ENCODE measurements at regions not wholly inside any gene's neighbourhood (a gene's known extent, or its start where the extent isn't known, plus 50 kb on each side); places are given as distances from the start of the nearest gene placed in this dataset.

GRCh38 chr11:134643115-134644012, 231.3 kb upstream of the B3GAT1 start:
- DNase-seq: no peak

- no peak for DNase-seq
These were observed 230.2 kb upstream of the B3GAT1 start for GRCh38 chr11:134642206-134642605.

DNA sequence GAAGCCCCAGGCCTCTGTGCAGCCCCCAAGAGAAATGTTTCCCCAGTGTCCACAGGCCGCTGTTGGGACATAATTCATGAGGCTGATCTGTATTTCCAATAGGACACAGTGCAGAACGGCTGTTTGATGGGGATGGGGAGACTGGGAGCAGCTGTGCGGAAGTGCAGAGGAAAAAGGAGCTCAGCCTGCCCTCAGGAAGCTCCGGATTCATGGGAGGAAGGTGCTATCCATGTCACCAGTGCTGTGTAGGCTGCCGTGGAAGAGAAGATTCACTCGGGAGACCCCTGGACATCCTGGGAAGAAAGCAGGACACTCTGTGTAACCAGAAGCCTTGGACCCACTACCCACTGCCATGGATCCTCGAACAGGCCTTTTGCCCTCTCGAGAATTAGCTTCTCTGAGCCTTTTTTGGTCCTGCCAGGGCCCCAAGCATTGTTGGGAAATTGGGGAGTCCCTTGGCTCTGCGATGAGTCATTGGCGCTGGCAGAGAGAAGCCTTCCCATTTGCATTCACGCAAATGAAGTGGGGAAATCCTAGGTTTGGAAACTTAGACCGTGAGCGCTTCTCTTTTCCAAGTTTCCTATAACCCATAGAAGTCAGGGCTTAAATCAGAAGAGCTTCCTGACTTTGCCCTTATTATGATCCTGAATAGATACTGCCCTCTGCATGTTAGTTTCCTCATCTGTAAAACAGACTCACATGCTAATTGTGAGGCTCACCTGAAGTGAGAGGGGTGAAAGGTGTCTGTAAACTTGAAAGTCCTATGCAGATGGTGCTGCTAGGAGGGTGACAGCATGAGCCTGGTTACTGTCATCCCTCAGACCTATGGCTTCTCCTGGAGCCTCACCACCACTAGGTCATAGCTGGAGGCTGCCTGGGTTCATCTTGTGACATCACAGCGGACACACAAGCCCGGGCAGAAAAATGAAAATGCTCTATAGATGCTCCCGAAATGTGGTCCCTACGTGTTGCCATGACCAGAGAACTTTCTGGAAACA, 229.2 kb upstream of the B3GAT1 start:
- no peak for DNase-seq

DNA sequence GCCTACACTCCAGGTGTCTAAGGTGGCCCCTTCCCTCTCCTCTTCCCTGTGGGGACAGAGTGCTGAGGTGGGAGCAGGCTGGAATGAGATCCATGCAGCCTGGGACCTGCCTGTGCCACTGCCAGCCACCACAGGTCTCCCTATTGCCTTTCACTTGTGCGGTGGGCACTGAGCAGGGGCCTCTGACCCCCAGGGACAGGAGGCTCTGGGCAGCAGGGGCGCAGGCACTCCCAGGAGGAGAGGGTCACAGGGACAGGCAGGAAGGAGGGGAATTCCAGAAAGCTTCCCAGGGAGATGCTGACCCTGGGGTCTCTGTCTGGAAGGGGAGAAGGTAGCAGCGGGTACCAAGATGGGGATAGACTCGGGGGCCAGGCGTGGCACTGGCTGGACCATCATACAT, 228.5 kb upstream of the B3GAT1 start:
- no peak for DNase-seq

GRCh38 chr11:134639586-134640330, 227.7 kb upstream of the B3GAT1 start:
- DNase-seq: no peak

DNA sequence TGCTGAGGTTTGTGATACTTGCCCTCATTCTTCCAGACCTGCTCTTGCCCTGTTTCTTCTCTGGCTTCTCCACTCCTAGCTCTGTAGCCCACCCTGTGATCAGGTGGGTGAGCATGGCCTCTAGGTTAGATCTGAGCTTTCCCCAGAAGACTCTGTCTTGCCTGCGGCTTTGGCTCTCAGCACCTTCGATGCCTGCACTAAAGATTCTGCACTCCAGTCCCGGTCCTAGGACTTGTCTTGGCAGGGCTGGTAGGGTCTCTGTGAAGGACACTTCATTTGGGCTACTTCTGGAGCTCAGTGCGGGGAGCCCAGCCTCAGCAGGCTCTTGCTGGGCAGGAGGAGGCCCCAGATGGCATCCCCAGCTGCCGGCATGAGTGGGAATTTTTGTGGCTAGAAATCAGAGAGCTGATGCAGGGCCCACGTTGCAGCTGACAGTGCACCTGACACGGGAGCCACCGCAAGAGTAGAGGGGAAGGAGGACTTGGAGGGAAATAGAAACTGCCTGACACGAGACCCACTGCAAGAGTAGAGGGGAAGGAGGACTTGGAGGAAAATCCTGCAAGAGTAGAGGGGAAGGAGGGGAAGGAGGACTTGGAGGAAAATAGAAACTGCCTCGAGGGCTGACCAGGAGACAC, 226.9 kb upstream of the B3GAT1 start:
- DNase-seq: no peak

DNA sequence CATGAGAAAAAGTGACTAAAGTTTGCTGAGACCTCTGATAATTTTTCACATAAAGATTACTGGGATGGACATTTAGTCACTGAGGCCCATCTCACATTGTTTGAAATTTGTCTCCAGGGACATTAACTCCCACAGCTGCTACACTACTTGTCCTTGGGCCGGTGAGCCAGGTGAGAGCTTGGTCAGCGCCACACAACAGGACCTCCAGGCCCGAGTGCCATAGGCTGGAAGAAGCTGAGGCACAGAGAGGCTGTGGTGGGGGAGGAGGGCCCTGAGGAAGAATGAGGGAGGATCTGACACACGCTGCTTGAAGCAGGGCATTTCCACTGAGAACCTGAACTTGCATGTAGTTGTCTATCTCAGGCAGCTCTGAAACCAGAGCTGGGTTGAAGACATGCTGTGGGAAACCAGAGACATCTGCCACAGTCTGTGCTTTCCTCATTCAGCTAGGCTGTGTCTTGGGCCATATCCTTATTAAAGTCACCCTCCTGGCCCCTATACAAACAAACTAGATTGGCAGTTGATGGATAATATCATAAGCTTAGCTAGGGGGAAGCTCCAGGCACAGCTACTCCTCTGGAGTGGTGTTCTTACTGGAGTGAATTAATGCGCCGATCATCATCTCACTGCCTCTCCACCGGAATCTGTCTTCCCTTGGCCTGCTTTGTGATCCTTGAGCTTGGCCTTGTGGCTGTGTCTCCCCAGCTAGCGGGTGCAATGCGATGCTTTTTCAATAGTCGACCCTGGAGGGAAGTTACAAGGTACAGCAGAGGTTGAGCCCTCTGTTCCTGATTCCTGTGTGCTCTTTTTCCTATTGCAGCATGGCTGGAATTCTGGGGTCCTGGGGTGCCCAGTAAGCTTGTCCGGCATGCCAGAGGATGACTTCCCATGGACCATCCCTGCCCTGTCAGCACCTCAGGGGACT, 225.3 kb upstream of the B3GAT1 start:
- no peak for DNase-seq

DNA sequence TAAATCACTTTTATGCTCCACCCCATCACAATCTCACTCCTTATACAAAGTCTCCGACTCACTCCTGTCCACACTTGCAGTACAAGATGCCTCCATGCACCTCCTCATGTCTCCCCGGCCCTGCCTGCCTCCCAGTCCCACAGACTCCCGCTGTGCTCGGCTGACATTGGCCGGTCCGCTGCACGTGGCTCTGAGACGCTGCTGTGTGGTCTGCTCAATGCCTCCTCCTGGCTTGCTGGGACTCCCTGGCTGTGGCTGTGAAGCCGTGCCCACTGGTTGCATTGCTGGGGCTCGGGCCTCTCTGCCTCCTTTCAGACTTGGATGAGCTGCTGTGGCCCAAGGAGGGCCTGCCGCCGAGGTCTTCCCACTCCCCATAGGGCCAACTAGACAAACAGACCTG, 224.0 kb upstream of the B3GAT1 start:
- DNase-seq: no peak

DNA sequence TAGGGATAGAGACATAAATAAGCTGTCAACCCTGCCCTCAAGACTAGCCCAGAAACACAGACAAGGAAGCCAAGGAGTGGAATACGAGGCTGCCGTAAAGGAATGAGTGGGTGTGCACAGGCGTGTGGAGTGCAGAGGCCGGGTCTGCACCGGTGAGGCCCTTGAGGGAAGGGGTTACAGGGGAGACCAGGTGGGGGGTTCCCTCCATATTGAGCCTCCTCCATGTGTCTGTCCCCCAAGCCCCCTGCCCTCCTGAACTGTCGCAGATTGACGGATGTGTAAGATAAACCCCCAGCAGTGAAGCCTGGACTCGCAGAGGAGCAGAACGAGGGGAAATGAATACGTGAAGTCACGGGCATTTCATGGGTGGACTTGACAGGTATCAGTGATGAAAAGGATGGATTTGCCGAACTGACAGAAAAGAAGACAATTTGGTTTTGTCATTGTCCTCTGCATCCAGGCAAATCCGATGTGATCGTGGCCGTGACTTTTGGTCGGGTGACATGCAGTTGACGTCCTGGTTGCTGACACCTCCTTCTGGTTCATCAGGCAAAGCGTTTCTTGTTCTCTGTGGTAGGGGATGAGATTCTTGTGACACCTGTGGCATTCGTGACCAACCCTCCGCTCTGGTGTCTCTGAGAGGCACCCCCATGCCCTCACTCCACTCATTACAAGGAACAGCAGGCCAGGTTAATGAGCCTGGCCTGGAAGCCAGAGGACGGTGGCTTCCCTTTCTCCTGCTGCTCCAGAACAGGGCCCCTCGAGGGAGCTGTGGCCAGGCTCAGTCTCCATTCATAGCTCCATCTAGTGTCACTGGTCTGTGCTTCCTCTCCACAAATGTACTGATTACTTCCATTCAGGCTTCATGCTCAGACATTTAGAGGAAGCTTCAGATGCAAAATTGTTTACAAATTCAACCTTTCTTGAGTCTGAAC, 223.1 kb upstream of the B3GAT1 start:
- DNase-seq: peak in 3 of 14 donors; percentile 5 to 9 (median 6)

- DNase-seq: no peak
These were observed 221.2 kb upstream of the B3GAT1 start for GRCh38 chr11:134633276-134633675.

GRCh38 chr11:134632347-134633119, 220.5 kb upstream of the B3GAT1 start:
- DNase-seq: no peak

DNA sequence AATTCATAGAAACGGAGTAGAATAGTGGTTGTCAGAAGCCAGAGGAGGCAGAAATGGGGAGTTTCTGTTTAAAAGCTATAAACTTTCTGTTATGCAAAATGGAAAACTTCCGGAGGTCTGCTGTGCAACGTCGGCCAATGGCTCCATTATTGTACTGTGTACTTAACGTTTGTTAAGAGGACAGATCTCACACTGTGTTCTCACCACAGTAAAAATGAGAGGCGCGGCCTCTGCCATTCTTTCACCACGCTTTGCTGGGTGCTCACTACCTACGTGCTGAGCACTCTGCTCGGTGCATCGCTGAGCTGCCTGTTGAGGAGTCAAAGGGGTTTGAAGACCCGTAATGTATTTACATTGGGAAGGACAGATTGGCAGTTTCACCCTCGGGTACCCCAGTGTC, 218.8 kb upstream of the B3GAT1 start:
- DNase-seq: no peak

- DNase-seq: no peak
These were observed 216.4 kb upstream of the B3GAT1 start for GRCh38 chr11:134628426-134628825.

DNA sequence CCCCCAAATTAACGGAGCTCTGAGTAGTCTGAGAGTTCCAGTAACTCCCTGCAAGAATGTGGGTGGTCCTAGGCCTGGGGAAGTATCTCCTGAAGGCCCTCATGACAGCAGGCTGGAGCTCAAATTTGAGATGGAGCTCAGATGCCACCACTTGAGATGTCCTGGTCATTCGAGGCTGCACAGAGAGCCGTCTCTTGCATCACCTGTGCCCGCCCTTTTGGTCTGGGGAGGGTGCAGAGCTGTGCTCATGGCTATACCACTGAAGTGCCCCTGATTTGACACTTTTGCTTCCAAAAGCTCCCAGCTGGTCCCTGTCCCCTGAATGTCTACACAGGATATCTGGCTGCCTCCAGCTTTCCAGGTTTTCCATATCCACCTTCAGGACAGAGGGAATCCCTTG, 214.0 kb upstream of the B3GAT1 start:
- DNase-seq: no peak

DNA sequence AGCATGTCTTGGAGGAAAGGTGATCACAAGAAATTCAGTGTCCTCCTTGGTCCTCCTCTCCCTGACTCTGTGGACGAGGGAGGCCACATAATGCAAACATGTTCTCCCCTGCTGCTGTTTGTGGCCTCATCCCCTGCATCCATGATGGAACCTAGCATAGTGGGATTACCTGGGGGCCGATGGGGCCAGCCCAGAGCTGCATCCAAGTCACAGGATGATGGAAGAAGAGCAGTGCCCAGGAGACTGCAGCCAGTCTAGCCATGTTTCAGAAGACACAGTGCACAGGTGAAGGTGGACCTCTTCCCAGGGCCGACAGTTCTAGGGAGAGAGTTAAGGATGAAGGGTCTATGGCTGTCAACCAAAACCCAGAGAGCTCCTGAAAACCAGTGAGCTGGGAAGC, 213.6 kb upstream of the B3GAT1 start:
- no peak for DNase-seq

GRCh38 chr11:134625151-134625550, 213.1 kb upstream of the B3GAT1 start:
- no peak for DNase-seq

DNA sequence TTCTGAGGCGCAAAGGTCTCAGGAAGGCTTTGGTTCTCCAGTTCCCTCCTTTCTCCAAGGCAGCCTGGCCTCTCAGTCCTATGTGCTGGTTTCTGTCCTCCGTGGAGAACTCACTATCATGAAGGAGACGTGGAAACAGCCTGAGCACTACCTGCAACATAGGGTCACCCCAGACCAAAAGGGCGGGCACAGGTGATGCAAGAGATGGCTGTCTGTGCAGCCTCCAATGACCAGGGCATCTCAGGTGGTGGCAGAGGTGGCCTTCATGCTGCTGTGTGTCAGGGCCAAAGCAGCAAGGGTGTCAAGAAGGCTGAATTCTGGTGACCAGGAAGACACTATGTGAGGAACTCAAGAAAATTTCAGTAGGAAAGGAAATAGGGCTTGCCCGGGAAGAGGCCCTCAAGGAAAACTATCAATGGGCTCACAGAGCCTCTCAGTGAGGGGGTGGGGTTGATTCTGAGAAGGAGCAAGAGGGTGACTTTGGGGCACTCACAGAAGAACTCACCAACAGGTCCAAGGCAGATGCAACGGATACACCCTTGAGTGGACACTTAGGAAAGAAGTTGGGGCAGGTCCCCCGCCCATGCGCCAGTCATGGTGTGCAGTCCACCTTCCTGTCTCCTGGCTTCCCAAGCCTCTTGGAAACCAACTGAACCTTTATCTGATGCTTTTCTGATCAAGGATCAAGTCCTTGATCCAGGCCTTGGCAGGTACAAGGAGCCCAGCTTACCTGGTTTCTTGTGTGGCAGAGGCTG, 212.3 kb upstream of the B3GAT1 start:
- no peak for DNase-seq

DNA sequence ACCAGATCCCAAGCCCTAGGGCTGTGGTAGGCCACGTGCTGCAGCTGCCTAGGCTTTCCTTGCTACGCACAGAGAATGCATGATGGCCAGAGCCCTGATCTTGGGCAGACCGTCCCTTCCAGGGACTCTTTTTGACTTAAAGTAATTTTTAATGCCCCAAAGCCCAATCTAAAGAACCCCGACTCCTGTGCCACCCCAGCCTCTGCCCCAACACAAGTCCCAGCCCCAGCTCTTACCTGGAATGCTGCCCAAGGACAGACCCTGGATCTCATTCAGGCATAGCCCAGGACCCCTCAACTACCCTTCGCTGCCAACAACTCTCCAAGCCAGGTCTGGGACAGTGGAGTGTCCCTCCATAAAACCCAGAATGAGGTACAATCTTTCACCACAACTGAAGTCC, 211.7 kb upstream of the B3GAT1 start:
- DNase-seq: no peak

All from C1 segment of cervical spinal cord (tissue), 14 donors.